Stromal cell of bone marrow (primary cell): ENCODE measurements at regions not wholly inside any gene's neighbourhood (a gene's known extent, or its start where the extent isn't known, plus 50 kb on each side); places are given as distances from the start of the nearest gene placed in this dataset.
"Not testable (repeated sequence)": the region's sequence is repeated elsewhere in the genome, so short reads cannot be mapped to it uniquely, and the experiment has no call there.

ENCODE experiments used
- DNase-seq: peaks from one replicate; pipeline ENCODE4 v3.0.0-alpha.2; 2012; ENCODE audit warnings: low read depth

DNA sequence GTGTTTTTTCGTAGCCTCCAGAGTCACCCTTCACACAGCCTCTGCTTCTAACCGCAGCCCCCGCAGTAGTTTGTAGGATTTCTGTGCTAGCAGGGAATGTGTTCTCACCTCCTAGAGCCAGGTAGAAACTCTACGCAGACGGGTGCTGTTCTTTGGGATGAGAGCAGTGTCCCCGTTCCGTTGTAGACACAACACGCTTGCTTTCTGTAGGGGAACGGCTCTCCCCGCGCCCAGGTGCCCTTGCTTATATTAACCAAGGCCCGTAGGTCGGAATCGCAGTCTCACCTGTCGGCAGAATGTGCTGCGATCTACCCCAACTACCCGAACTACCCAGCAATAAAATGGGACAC, 111.8 kb upstream of the NBPF11 start:
- DNase-seq: no peak

- DNase-seq: no peak
Observed at GRCh38 chr1:148263128-148263905, 111.2 kb upstream of the NBPF11 start.

GRCh38 chr1:148261684-148262083, 109.6 kb upstream of the NBPF11 start:
- DNase-seq: not testable (repeated sequence)

- DNase-seq: not testable (repeated sequence)
Observed at GRCh38 chr1:148257886-148258285, 105.8 kb upstream of the NBPF11 start.

GRCh38 chr1:148254611-148255429, 102.7 kb upstream of the NBPF11 start:
- DNase-seq: not testable (repeated sequence)

DNA sequence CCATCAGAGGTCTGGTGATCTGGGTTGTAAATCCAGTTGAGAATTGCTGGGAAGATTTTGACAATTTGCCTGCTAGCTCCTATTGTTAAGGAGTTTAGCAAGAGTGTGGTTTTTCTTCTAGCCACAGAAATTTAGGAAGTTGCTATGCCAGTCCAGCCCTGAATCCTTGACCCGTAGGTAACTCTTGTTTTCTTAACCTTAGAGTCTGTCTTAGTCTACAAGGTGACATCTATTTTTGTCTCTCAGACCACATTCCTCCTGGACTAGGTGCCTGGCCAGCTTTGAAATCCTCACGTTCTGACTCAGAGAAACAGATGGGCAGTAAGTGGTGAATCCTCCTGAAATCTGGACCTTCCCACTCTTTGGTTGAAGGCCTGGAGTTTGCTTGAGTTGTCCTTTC, 101.7 kb upstream of the NBPF11 start:
- not testable (repeated sequence) for DNase-seq

DNA sequence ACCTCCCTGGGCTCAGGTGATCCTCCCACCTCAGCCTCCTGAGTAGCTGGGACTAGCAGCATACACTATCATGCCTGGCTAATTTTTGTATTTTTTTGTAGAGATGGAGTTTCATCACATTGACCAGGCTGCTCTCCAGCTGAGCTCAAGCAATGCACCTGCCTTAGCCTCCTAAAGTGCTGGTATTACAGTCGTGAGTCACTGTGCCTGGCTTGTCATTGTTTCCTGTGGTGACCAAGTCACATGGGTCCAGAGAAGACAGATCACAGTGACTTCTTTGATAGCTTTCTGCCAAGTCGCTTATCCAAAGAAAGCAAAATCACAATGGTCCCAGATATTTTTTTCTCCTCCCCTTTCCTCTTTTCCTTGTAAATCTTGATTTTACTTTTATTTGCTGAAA, 96.7 kb upstream of the NBPF11 start:
- not testable (repeated sequence) for DNase-seq

DNA sequence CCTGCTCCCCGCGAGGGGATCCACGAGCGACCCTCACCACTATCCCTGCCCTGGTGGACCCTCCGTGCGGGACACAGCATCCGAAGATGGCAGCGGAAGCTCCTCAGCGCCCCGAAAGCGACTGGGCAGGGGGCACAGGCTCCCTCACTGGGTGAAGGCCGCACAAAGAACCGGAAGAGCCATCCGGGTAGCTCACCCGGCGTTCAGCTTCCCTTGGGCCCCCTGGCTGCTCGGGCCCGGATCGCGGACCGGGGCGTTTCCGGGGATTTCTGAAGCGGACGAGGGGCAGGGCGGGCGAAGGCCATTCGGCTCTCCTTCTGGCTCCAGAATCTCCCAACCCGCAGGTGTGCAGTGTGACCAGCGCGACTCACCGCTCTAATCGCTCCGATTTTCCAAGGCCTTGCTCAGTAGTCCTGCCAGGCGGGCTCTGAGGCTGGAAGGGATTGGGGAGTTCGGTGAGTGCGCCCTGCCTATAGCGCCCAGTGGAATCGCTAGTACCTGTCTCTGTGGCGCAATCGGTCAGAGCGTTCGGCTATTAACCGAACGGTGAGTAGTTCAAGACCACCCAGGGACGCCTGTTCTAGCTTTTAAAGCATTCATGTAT, 94.3 kb upstream of the NBPF11 start:
- not testable (repeated sequence) for DNase-seq

GRCh38 chr1:148245843-148246242, 93.8 kb upstream of the NBPF11 start:
- DNase-seq: not testable (repeated sequence)

- not testable (repeated sequence) for DNase-seq
Observed at GRCh38 chr1:148245443-148245842, 93.4 kb upstream of the NBPF11 start.

- not testable (repeated sequence) for DNase-seq
Observed at GRCh38 chr1:148233250-148233649, 81.2 kb upstream of the NBPF11 start.

GRCh38 chr1:148228846-148229245, 76.8 kb upstream of the NBPF11 start:
- DNase-seq: not testable (repeated sequence)

- DNase-seq: not testable (repeated sequence)
Observed at GRCh38 chr1:148222399-148223159, 70.5 kb upstream of the NBPF11 start.

DNA sequence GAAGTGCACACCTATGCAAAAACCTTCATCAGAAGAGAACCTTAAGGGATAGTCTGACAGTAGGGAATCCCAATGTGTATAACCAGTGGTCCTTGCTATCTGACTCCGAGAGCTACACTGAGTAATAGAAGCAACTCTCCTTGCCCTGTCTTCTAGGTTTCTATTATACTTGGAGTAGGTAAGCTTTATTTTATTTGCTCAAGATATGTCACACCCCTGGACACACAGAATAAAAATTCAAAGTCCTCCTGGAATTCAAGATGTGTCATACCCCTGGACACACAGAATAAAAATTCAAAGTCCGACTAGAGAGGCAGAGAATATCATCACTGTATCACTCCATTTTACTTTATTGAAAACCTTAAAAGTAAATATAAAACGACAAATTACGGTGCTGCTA, 69.5 kb upstream of the NBPF11 start:
- not testable (repeated sequence) for DNase-seq

- not testable (repeated sequence) for DNase-seq
Observed at GRCh38 chr1:148219229-148219628, 67.1 kb upstream of the NBPF11 start.

DNA sequence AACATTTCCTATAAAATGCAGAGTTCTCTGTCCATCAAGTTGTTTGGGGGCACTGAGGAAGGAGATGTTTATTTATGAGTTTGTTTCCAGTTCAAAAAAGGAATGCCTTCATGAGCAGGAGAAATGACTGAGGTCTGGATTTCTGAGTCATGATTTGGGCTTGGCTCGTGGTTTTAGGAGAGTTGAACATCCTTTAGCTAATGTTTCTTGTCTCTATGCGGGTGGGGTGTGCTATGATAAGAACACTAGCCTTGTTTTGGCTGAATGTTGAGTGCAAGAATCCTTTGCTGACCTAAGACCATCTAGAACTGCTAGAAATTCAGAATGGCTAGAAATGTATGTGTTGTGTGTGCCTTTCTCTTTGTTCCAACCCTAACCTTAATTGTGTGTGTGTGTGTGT, 59.1 kb upstream of the NBPF11 start:
- not testable (repeated sequence) for DNase-seq

DNA sequence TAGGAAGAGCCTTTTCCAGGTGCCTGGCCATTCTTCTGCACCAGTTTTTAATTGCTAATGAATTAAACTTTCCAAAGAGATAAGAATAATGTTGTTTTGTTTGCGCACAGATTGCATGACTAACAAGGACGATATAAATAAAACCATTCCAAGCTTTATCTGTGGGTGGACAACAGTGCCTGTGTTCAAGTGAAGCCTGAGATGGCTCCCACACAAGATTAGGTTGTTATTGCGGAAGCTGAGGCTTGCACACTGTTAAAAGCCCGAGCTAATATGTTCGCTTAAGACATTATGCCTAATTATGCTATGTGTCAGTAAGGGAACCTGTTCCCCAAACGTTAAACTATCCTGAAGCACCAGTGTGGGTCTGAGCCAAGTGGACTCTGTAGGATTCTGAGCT, 58.5 kb upstream of the NBPF11 start:
- not testable (repeated sequence) for DNase-seq

DNA sequence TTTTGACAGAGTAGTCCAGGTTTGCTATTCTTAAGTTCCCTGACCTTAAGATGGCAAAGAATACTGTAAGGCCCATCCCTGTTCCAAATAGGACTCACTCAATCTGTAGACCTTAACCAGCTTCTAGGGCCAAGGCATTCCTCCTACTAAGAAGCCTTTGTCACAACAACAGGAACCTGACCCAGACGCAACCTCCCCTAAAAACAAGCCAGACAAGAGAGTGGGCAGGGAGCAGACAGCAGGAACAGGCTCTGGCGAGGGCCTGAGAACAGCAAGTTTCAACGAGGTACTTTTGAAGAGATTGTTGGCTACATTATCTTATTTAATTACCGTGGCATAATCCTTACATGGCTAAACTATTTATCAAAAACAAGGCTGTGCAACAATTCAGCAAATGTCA, 58.1 kb upstream of the NBPF11 start:
- DNase-seq: not testable (repeated sequence)

- not testable (repeated sequence) for DNase-seq
Observed at GRCh38 chr1:148202013-148202412, 49.9 kb upstream of the NBPF11 start.
